ENCODE measurements at regions not wholly inside any gene's neighbourhood (a gene's known extent, or its start where the extent isn't known, plus 50 kb on each side); places are given as distances from the start of the nearest gene placed in this dataset.

DNA sequence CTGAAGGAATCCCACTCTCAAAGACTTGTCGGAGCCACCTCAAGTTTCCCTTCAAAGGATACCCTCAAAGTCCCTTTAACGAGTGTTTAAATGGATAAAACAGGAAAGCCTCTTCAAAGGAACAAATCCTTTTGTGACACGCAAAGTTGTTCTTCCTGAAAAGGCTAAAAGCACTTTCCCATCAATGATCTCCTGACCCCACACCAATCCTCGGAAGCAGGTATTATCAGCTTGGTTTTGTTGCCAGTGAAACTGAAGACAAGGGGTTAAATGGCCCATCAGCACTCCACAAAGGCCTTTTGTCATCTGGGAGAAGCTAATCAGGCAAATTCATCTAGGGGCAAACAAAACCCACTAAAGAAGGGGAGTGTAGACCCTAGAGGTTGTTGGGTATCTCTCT is 418.0 kb upstream of the ID2 start:
- TF ChIP-seq, protein P1, sequence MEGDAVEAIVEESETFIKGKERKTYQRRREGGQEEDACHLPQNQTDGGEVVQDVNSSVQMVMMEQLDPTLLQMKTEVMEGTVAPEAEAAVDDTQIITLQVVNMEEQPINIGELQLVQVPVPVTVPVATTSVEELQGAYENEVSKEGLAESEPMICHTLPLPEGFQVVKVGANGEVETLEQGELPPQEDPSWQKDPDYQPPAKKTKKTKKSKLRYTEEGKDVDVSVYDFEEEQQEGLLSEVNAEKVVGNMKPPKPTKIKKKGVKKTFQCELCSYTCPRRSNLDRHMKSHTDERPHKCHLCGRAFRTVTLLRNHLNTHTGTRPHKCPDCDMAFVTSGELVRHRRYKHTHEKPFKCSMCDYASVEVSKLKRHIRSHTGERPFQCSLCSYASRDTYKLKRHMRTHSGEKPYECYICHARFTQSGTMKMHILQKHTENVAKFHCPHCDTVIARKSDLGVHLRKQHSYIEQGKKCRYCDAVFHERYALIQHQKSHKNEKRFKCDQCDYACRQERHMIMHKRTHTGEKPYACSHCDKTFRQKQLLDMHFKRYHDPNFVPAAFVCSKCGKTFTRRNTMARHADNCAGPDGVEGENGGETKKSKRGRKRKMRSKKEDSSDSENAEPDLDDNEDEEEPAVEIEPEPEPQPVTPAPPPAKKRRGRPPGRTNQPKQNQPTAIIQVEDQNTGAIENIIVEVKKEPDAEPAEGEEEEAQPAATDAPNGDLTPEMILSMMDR (IDR thresholded peaks at IDR 0.05; ENCODE audit: control insufficient read depth, extremely low read depth, insufficient read depth), result no peak
- no peak for DNase-seq (ENCODE audit: low read depth)

DNA sequence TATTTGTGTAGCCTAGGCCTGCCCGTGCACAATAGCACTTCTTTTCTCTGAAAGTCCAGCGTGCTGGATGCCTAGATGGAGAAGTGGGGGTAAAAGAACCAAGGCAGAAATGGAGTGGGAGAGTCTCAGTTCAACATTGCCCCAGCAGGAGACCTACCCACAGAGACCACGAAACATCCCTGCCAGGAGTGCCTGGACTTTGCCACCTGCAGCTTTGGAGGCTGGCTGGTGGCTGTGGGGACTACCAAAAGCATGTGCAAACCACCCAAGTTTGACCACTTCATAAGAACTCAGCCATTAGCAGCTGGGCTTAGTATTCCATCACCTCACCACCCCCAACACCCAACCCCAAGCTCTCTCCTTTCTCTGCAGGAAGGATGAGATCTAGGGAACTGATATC is 416.9 kb upstream of the ID2 start:
- DNase-seq (ENCODE audit: low read depth), result no peak
- no peak overlapping the region for H3K4me3 ChIP-seq (ENCODE audit: low read depth, low read length)
- TF ChIP-seq, protein P1 (IDR thresholded peaks at IDR 0.05; ENCODE audit: control insufficient read depth, extremely low read depth, insufficient read depth), result no peak

More for the DNA sequence above, 418.0 kb upstream of the ID2 start:
- no peak overlapping the region for H3K4me3 ChIP-seq (ENCODE audit: low read depth, low read length)

DNA sequence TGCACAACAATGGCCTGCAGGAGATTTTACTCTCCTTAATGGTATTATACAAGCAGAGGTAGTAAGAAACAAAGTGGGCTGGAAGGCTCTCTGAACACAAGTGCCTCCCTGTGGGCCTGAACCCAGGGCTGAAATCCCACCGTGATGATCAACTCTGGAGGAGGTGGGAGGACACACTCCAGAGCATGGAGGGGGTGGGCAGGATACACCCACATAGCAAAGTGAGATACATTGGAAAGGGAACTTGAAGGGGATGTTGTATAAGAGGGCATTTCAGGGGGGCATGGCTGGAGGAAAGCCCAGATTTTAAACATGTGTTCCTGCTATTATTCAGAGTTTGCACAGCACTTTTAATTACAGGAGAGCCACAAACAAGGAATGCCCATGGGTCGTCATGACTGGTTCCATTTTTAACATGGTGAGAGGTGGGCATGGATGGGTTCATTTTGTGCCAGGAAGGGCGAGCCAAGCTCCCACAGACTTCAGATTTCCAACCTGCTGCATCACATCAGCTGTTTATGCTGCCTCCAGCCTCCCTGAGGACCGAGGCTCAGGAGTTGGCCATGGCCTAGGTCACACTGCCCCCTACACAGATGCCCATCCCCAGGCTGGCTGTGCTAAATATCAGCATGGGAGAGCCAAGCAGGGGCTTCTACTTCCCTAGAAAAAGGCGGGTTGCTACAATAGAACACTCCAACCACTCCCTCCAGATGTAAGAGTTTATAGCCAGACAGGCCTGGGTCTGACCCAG is 416.2 kb upstream of the ID2 start:
- TF ChIP-seq, protein P1 (IDR thresholded peaks at IDR 0.05; ENCODE audit: control insufficient read depth, extremely low read depth, insufficient read depth), result no peak
- H3K4me3 ChIP-seq (ENCODE audit: low read depth, low read length), result no peak overlapping the region
- DNase-seq (ENCODE audit: low read depth), result no peak

DNA sequence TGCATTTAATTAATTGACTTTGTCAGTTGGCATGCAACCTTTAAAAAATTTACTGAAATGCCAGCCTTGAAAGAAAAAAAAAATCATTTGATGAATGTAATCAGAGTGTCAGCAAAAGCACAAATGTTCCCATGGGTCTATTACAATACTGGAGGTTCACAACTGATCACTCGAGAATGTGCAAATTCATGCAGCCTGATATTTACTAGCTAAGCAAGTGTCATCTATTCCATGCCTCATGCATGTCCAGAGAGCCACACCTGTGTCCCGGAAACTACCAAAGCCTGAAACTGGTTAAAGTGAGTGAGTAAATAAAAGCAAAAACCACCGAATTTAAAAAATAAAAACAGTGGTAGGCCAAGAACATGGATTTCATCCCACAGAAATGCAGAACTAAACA is 415.3 kb upstream of the ID2 start:
- DNase-seq (ENCODE audit: low read depth), result no peak
- H3K4me3 ChIP-seq (ENCODE audit: low read depth, low read length), result no peak overlapping the region
- TF ChIP-seq, protein P1 (IDR thresholded peaks at IDR 0.05; ENCODE audit: control insufficient read depth, extremely low read depth, insufficient read depth), result no peak

DNA sequence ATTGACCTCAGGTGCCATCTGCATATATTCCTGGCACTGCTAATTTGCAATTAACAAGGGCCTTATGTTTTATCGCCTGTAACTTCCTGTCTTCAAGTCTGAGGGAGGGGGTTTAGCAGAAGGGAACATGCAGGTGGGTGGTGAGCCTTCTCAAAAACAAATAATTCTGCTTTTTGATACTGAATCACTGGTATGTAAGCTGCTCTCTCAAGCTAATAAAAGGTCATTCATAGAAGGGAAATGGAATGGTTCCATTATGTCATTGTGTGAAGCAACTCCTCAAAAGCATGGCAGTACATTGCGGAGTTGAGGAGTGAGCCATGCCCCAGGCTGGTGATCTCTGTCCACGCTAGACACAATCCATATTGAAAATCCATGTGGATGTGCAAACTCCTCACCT is 414.8 kb upstream of the ID2 start:
- no peak for DNase-seq (ENCODE audit: low read depth)
- H3K4me3 ChIP-seq (ENCODE audit: low read depth, low read length), result no peak overlapping the region
- TF ChIP-seq, protein P1 (IDR thresholded peaks at IDR 0.05; ENCODE audit: control insufficient read depth, extremely low read depth, insufficient read depth), result no peak

DNA sequence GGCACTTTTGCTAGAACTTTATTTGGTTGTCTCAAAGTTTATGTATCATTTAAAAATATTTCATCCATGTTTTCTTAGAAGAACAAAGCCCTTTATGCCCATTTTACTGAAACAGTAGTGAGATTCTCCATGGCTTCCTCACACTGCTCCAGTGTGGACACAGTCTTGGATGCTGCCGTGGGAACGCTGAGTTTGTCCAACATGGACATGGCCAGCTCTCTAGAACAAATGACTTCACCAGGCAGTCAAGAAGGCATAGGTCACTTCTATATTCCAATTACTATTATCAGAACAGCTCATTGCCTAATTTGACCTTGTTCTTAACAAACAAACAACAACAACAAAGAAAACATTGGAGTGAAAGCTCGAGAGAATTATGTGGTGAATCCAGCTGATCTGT is 414.1 kb upstream of the ID2 start:
- TF ChIP-seq, protein P1 (IDR thresholded peaks at IDR 0.05; ENCODE audit: control insufficient read depth, extremely low read depth, insufficient read depth), result no peak
- no peak for DNase-seq (ENCODE audit: low read depth)
- no peak overlapping the region for H3K4me3 ChIP-seq (ENCODE audit: low read depth, low read length)
